ENCODE measurements at regions not wholly inside any gene's neighbourhood (a gene's known extent, or its start where the extent isn't known, plus 50 kb on each side); places are given as distances from the start of the nearest gene placed in this dataset.

DNA sequence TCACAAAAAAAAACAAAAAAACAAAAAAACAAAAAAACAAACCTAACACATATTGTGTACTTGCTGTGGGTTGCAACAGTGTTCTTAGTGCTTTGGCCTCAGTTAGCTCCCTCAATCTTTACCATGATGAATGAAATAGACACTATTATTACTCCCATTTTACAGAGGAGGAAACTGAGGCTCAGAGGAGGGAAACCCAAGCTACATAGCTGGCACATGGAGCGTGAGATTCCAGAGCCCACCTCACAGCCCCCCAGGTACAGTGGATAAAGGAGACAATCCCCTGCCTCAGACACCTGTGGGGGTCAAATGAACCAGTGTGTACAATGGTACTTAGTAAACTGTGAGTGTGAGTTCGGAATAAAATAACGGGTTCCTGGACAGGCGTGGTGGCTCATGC lies 104.9 kb upstream of the SMAD3 start:
- TF ChIP-seq, protein P1, sequence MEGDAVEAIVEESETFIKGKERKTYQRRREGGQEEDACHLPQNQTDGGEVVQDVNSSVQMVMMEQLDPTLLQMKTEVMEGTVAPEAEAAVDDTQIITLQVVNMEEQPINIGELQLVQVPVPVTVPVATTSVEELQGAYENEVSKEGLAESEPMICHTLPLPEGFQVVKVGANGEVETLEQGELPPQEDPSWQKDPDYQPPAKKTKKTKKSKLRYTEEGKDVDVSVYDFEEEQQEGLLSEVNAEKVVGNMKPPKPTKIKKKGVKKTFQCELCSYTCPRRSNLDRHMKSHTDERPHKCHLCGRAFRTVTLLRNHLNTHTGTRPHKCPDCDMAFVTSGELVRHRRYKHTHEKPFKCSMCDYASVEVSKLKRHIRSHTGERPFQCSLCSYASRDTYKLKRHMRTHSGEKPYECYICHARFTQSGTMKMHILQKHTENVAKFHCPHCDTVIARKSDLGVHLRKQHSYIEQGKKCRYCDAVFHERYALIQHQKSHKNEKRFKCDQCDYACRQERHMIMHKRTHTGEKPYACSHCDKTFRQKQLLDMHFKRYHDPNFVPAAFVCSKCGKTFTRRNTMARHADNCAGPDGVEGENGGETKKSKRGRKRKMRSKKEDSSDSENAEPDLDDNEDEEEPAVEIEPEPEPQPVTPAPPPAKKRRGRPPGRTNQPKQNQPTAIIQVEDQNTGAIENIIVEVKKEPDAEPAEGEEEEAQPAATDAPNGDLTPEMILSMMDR (conservative IDR thresholded peaks at IDR 0.05; ENCODE audit: low read depth in 2 of 2) = no peak
- TF ChIP-seq EZH2 (IDR thresholded peaks at IDR 0.05; ENCODE audit: low read depth, unreplicated experiment) = no peak
- no peak for TF ChIP-seq CREB1 (CRISPR knock-in tag; IDR thresholded peaks at IDR 0.05; ENCODE audit: low read depth)
- no peak for TF ChIP-seq POLR2AphosphoS5 (IDR thresholded peaks at IDR 0.05; ENCODE audit: low read depth)
- TF ChIP-seq EZH2phosphoT487 (IDR thresholded peaks at IDR 0.05; ENCODE audit: unreplicated experiment) = no peak
- TF ChIP-seq, protein P2, sequence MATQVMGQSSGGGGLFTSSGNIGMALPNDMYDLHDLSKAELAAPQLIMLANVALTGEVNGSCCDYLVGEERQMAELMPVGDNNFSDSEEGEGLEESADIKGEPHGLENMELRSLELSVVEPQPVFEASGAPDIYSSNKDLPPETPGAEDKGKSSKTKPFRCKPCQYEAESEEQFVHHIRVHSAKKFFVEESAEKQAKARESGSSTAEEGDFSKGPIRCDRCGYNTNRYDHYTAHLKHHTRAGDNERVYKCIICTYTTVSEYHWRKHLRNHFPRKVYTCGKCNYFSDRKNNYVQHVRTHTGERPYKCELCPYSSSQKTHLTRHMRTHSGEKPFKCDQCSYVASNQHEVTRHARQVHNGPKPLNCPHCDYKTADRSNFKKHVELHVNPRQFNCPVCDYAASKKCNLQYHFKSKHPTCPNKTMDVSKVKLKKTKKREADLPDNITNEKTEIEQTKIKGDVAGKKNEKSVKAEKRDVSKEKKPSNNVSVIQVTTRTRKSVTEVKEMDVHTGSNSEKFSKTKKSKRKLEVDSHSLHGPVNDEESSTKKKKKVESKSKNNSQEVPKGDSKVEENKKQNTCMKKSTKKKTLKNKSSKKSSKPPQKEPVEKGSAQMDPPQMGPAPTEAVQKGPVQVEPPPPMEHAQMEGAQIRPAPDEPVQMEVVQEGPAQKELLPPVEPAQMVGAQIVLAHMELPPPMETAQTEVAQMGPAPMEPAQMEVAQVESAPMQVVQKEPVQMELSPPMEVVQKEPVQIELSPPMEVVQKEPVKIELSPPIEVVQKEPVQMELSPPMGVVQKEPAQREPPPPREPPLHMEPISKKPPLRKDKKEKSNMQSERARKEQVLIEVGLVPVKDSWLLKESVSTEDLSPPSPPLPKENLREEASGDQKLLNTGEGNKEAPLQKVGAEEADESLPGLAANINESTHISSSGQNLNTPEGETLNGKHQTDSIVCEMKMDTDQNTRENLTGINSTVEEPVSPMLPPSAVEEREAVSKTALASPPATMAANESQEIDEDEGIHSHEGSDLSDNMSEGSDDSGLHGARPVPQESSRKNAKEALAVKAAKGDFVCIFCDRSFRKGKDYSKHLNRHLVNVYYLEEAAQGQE (IDR thresholded peaks at IDR 0.05; ENCODE audit: unreplicated experiment) = no peak

All from GM23338 (cell line).